NCI-H2171 treated with DMSO at 0.1 percent for 48 hours (cell line): ENCODE measurements at regions not wholly inside any gene's neighbourhood (a gene's known extent, or its start where the extent isn't known, plus 50 kb on each side); places are given as distances from the start of the nearest gene placed in this dataset.
"Not testable (repeated sequence)": the region's sequence is repeated elsewhere in the genome, so short reads cannot be mapped to it uniquely, and the experiment has no call there.

ENCODE experiments used
- DNase-seq: peaks from one replicate; lab custom pipeline; 2025; lab: John Stamatoyannopoulos, UW

- no peak for DNase-seq
These were observed 158.2 kb downstream of the C4orf33 start for GRCh38 chr4:129254126-129254525.

GRCh38 chr4:129254526-129254925 lies 158.6 kb downstream of the C4orf33 start:
- no peak for DNase-seq

DNA sequence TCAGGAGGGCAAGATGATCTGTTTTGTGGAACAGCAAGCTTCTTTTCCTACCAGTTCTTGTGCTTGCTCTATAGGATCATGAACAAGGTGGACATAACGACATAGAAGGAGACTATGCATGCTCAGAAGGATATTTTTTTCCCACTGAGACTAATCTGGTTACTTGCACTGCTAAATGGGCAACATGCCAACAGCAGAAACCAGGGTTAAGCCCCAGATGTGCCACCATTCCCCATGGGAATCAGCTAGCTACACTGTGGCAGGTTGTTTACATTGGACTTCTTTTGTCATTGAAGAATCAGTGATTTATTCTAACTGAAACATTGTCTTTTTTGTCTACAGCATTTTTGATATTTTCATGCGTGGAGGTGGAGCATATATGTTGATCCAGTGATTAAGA lies 165.6 kb downstream of the C4orf33 start:
- DNase-seq: peak; percentile 61

- no peak for DNase-seq
These were observed 168.2 kb downstream of the C4orf33 start for GRCh38 chr4:129264008-129264657.

- no peak for DNase-seq
These were observed 182.9 kb downstream of the C4orf33 start for GRCh38 chr4:129278868-129279267.

DNA sequence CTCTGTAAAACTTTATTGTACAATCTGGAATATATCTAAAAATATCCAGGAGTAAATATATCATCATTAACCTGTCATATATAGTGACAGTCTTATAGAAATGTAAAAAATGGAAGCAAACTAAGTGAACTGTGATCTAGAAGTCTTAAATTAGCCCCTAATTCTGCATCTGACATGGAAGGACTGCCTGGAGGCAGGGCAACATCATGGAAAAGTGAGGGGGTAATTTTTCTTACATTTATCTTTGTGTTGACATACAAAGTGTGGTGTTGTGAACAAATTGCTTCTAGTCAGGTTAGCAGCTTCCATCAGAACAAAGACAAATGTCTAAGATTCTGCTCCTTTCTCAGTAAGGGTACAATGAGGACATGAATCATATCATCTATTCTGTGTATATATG lies 186.3 kb downstream of the C4orf33 start:
- no peak for DNase-seq

- DNase-seq: not testable (repeated sequence)
These were observed 196.2 kb downstream of the C4orf33 start for GRCh38 chr4:129292194-129292593.

DNA sequence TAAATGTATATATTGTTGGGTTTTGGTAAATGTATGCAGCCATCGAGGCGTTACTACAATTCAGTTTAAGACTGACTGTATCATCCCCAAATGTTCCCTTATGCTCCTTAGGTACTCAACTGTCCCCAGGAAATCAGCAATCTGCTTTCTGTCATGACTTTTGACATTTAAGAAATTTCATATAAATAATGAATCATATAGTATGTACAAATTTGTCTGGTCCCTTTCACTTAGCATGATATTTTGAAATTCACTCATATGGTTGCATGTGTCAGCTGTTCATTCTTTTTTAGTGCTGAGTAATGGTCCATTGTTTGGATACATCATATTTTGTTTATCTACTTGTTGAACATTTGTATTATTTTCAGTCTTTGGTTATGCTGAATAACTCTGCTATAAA lies 218.8 kb downstream of the C4orf33 start:
- no peak for DNase-seq

DNA sequence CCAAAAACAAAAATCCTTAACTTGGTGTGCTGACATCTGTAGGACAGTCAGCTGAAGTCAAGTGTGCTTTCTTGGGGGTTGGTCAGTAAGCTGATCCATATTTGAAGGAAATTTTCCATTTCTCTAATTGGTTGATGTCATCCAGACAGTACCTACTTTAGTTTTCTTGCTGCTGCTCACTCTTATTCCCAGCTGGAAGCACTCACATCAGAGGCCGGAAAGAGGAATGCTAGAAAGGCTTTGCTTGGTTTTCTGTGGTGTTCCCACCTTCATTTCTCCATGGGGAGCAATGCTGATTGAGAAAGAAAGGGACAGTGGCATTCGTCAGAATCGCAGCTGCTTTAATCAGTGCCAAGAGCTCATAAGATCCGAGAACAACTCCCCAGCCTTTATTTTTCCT lies 227.0 kb downstream of the C4orf33 start:
- no peak for DNase-seq

DNA sequence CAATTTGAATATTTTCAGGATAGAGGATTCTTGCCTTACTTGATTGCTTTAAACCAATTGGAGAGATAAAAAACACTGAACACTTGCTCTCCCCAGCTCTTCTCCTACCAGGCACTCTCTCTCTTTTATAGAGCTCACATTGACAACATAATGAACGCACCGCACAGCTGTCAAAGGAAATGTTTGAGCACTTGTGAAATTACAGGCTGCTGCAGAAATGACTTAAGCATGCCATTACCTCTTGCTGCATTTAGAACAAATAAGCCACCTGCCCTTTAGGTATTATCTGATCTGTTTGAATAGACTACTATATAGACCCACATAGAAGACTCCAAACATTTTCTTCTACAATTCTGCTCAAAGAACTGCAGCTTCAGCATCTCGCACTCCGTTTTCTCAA lies 227.7 kb downstream of the C4orf33 start:
- DNase-seq: peak; percentile 82

DNA sequence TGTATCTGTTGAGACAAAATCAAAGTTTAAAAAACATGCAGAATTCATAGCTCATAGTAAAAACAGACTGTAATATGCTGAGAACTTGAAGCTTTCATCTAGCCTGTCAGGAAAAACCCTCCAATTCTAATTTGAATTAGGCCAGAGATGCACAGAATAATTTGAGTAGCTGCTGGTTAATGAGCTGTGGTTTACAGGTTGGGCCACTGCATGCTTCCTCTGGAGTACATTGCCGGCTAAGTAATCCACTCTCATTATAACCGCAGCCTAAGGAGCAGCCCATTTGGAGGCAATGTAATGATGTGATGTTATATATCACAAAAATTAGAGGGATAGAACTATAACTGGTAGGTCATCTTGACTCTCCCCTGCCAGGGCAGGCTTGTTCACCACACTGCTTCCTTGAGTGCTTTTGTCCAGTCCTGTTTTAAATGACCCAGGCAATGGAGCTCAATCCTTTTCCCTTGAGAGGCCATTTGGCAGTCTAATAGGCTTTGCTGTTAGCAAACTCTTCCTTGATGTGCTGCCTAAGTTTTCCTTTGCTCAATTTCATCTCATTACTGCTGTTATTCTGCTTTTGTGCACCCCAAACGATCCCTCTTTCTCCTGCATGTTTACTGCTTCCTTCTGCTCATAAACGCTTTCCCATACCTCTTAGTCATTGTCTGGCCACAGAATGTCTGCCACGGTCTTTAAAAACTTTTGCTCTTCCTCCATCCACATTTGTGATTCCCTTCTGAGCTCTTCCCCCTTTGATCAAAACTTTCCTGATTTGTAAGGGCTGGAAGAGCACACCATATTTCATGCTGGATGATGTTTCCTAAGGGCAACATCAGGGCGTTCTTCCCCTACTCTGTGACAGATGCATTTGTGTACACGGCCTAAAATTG lies 230.9 kb downstream of the C4orf33 start:
- peak; percentile 8 for DNase-seq

GRCh38 chr4:129327637-129328036 lies 231.7 kb downstream of the C4orf33 start:
- no peak for DNase-seq

DNA sequence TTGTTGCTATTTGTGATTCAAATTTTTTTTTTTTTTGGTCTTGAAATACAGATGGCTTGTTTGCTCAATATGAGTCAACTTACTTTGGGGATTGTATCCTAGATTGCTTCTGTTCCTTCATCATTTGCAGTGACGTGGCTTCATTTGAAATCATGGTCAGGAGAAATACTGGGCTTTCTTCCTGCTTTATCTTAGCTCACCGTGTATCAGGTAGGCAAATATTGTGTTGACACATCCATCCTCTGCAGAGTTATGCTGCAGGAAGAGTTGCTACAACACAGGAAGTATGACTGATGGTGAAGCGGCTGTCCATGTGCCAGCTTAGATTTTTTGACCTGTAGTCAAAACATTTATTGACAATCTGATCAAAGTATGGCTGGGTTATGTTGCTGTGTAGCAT lies 232.2 kb downstream of the C4orf33 start:
- DNase-seq: no peak

- DNase-seq: no peak
These were observed 238.2 kb downstream of the C4orf33 start for GRCh38 chr4:129334136-129334535.

GRCh38 chr4:129335276-129335675 lies 239.3 kb downstream of the C4orf33 start:
- peak; percentile 28 for DNase-seq

DNA sequence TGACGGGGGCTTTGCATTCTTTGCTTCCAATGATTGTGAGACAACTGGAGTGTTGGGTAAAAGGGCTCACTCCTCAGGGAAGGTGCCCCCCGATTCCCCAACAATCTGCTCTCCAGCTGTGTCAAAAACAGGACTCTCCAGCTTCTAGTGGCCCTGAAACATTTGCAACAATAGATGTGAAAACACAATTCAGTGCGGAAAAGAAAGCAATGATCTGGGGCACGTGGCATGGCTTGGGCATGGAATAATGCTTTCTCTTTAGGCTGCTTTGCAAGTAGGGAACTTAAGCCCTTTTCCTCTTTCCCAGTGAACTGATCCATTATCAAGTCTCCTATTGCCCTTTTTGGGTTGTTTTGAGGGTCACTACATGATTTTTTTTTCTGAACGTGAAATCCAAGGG lies 239.9 kb downstream of the C4orf33 start:
- no peak for DNase-seq

- DNase-seq: no peak
These were observed 240.7 kb downstream of the C4orf33 start for GRCh38 chr4:129336457-129337227.

GRCh38 chr4:129337228-129337620 lies 241.3 kb downstream of the C4orf33 start:
- DNase-seq: peak; percentile 44

- no peak for DNase-seq
These were observed 247.0 kb downstream of the C4orf33 start for GRCh38 chr4:129342819-129343408.

GRCh38 chr4:129344058-129344457 lies 248.1 kb downstream of the C4orf33 start:
- DNase-seq: peak; percentile 60

DNA sequence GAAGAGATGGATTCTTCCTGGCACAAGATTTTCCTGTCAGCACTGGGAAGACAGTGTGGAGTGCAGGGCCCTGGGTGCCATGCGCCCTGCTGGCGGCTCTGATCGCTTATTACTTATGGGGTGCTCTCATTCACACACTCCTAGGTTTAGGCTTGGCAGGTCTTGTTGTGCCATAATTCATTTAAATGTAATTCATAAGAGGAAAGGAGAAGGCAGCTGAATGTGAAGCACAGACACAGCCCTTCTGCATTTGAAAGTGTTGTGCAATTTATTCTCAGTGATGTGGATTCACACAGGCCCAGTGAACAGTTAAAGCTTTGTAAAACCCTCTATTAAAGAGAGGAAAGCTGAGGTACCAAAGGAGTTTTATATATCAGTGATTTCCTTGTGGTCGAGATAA lies 249.7 kb downstream of the C4orf33 start:
- no peak for DNase-seq

- DNase-seq: no peak
These were observed 250.1 kb downstream of the C4orf33 start for GRCh38 chr4:129346036-129346435.
